ENCODE measurements at regions not wholly inside any gene's neighbourhood (a gene's known extent, or its start where the extent isn't known, plus 50 kb on each side); places are given as distances from the start of the nearest gene placed in this dataset.

DNA sequence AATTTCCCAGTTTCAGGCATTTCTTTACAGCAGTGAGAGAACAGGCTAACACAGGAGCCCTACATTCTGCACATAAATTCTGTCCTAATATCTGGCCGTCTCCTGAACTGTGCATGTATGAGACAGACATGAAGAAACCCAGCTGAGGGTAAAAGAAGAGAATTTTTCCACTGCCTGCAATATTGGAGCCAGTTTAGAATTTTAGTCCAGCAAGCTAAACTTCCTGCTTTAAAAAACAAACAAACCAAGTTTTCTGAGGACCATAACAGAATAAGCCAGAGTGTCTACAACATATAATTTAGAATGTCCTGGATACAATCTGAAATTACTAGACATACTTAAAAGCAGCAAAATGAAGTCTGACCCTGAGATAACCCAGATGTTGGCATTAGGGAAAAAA, 215.1 kb upstream of the KLHL29 start:
- TF ChIP-seq RELA (CRISPR knock-in tag; IDR thresholded peaks at IDR 0.05; ENCODE audit: borderline replicate concordance) (no peak), KAT7 (CRISPR knock-in tag; IDR thresholded peaks at IDR 0.05; ENCODE audit: borderline replicate concordance) (no peak)
- TF ChIP-seq, protein P1, sequence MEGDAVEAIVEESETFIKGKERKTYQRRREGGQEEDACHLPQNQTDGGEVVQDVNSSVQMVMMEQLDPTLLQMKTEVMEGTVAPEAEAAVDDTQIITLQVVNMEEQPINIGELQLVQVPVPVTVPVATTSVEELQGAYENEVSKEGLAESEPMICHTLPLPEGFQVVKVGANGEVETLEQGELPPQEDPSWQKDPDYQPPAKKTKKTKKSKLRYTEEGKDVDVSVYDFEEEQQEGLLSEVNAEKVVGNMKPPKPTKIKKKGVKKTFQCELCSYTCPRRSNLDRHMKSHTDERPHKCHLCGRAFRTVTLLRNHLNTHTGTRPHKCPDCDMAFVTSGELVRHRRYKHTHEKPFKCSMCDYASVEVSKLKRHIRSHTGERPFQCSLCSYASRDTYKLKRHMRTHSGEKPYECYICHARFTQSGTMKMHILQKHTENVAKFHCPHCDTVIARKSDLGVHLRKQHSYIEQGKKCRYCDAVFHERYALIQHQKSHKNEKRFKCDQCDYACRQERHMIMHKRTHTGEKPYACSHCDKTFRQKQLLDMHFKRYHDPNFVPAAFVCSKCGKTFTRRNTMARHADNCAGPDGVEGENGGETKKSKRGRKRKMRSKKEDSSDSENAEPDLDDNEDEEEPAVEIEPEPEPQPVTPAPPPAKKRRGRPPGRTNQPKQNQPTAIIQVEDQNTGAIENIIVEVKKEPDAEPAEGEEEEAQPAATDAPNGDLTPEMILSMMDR (IDR thresholded peaks at IDR 0.05), result no peak

All from WTC11 (cell line).